SK-N-SH treated with all-trans-retinoic acid at 6 μM for 48 hours (cell line): ENCODE measurements at regions not wholly inside any gene's neighbourhood (a gene's known extent, or its start where the extent isn't known, plus 50 kb on each side); places are given as distances from the start of the nearest gene placed in this dataset.

Experiments
- ATAC-seq: fragments of 200-7000 bp; cut with Tn5 transposase; 3 replicates; pipeline ENCODE4 v1.9.1; 2020; ENCODE audit warnings: mild to moderate bottlenecking, moderate library complexity
- ARNTL ChIP-seq: fragments of 450-650 bp; formaldehyde crosslinking; IDR thresholded peaks from 2 replicates; pipeline ENCODE4 v1.5.0; 2020; ENCODE audit warnings: low read depth, mild to moderate bottlenecking, moderate library complexity, borderline replicate concordance
- BACH2 ChIP-seq: fragments of 250-450 bp; sonication (Bioruptor Pico); IDR thresholded peaks from 2 replicates; pipeline ENCODE4 v1.9.0; 2021; ENCODE audit warnings: mild to moderate bottlenecking, borderline replicate concordance
- CREB5 ChIP-seq: fragments of 250-450 bp; sonication (Bioruptor Pico); IDR thresholded peaks from 2 replicates; pipeline ENCODE4 v1.5.1; 2020; ENCODE audit warnings: low read depth, mild to moderate bottlenecking, moderate library complexity
- CSDC2 ChIP-seq: fragments of 250-450 bp; sonication (Bioruptor Pico); IDR thresholded peaks from 2 replicates; pipeline ENCODE4 v1.5.0; 2020; ENCODE audit warnings: mild to moderate bottlenecking, moderate library complexity
- CSRNP3 ChIP-seq: fragments of 250-450 bp; sonication (Bioruptor Pico); IDR thresholded peaks from 2 replicates; pipeline ENCODE4 v1.5.1; 2021; ENCODE audit warnings: mild to moderate bottlenecking, moderate library complexity
- ESRRG ChIP-seq: fragments of 250-450 bp; sonication (Bioruptor Pico); IDR thresholded peaks from 2 replicates; pipeline ENCODE4 v1.6.1; 2021; ENCODE audit warnings: mild to moderate bottlenecking
- GLIS3 ChIP-seq: fragments of 250-450 bp; sonication (Bioruptor Pico); IDR thresholded peaks from 2 replicates; pipeline ENCODE4 v1.5.0; 2020; ENCODE audit warnings: mild to moderate bottlenecking, moderate library complexity
- ISL1 ChIP-seq: fragments of 250-450 bp; sonication (Bioruptor Pico); IDR thresholded peaks from 2 replicates; pipeline ENCODE4 v2.1.2; 2022; ENCODE audit warnings: mild to moderate bottlenecking, moderate library complexity
- OSR1 ChIP-seq: fragments of 250-450 bp; sonication (Bioruptor Pico); IDR thresholded peaks from 2 replicates; pipeline ENCODE4 v1.8.0; 2022; ENCODE audit warnings: moderate library complexity, mild to moderate bottlenecking, inconsistent platforms
- PATZ1 ChIP-seq: fragments of 250-450 bp; sonication (Bioruptor Pico); IDR thresholded peaks from 2 replicates; pipeline ENCODE4 v1.8.0; 2020; ENCODE audit warnings: mild to moderate bottlenecking, moderate library complexity, borderline replicate concordance
- POU6F1 ChIP-seq: fragments of 250-450 bp; sonication (Bioruptor Pico); IDR thresholded peaks from 2 replicates; pipeline ENCODE4 v1.8.0; 2021; ENCODE audit warnings: low read depth, mild to moderate bottlenecking, moderate library complexity, borderline replicate concordance
- RARB ChIP-seq: fragments of 250-450 bp; sonication (Bioruptor Pico); IDR thresholded peaks from 2 replicates; pipeline ENCODE4 v1.8.0; 2021; ENCODE audit warnings: mild to moderate bottlenecking, moderate library complexity
- SNAI2 ChIP-seq: fragments of 250-450 bp; sonication (Bioruptor Pico); IDR thresholded peaks from 2 replicates; pipeline ENCODE4 v1.5.0; 2020; ENCODE audit warnings: mild to moderate bottlenecking, moderate library complexity
- TCF4 ChIP-seq: fragments of 250-450 bp; sonication (Bioruptor Pico); IDR thresholded peaks from 2 replicates; pipeline ENCODE4 v1.8.0; 2021; ENCODE audit warnings: mild to moderate bottlenecking, moderate library complexity, borderline replicate concordance
- TOX ChIP-seq: fragments of 250-450 bp; sonication (Bioruptor Pico); IDR thresholded peaks from 2 replicates; pipeline ENCODE4 v1.8.0; 2021; ENCODE audit warnings: mild to moderate bottlenecking, moderate library complexity, borderline replicate concordance
- TSHZ2 ChIP-seq: fragments of 250-450 bp; sonication (Bioruptor Pico); IDR thresholded peaks from 2 replicates; pipeline ENCODE4 v1.5.0; 2020; ENCODE audit warnings: mild to moderate bottlenecking, moderate library complexity
- ZC3H10 ChIP-seq: fragments of 250-450 bp; sonication (Bioruptor Pico); IDR thresholded peaks from 2 replicates; pipeline ENCODE4 v1.5.1; 2021; ENCODE audit warnings: mild to moderate bottlenecking, moderate library complexity
- ZFP3 ChIP-seq: fragments of 250-450 bp; sonication (Bioruptor Pico); IDR thresholded peaks from 2 replicates; pipeline ENCODE4 v1.5.0; 2020; ENCODE audit warnings: mild to moderate bottlenecking, moderate library complexity
- ZFP30 ChIP-seq: fragments of 450-650 bp; formaldehyde crosslinking; IDR thresholded peaks from 2 replicates; pipeline ENCODE4 v1.5.0; 2022; ENCODE audit warnings: mild to moderate bottlenecking, moderate library complexity
- ZNF565 ChIP-seq: fragments of 450-650 bp; formaldehyde crosslinking; conservative IDR thresholded peaks from 2 replicates; pipeline ENCODE4 v1.5.0; 2020; ENCODE audit warnings: low read depth, mild to moderate bottlenecking, moderate library complexity
- ZNF70 ChIP-seq: fragments of 450-650 bp; formaldehyde crosslinking; IDR thresholded peaks from 2 replicates; pipeline ENCODE4 v1.5.0; 2020; ENCODE audit warnings: mild to moderate bottlenecking, moderate library complexity
- ZNF8 ChIP-seq: fragments of 450-650 bp; formaldehyde crosslinking; IDR thresholded peaks from 2 replicates; pipeline ENCODE4 v1.5.0; 2020; ENCODE audit warnings: mild to moderate bottlenecking, moderate library complexity

- no peak for ATAC-seq
- TF ChIP-seq CREB5, result no peak
- TF ChIP-seq ZFP30 (CRISPR knock-in tag), result no peak
- no peak for TF ChIP-seq CSDC2 (CRISPR knock-in tag)
- TF ChIP-seq TOX, result no peak
- no peak for TF ChIP-seq CSRNP3 (CRISPR knock-in tag)
- no peak for TF ChIP-seq ZNF8 (CRISPR knock-in tag)
- TF ChIP-seq ISL1, result no peak
- TF ChIP-seq OSR1, result no peak
- no peak for TF ChIP-seq PATZ1 (CRISPR knock-in tag)
- no peak for TF ChIP-seq ZC3H10 (CRISPR knock-in tag)
- TF ChIP-seq TCF4, result no peak
- TF ChIP-seq ZNF70, result no peak
- no peak for TF ChIP-seq POU6F1 (CRISPR knock-in tag)
- no peak for TF ChIP-seq RARB (CRISPR knock-in tag)
- no peak for TF ChIP-seq TSHZ2 (CRISPR knock-in tag)
- TF ChIP-seq ESRRG (CRISPR knock-in tag), result no peak
- TF ChIP-seq ARNTL (CRISPR knock-in tag), result no peak
- no peak for TF ChIP-seq ZNF565
Observed at GRCh38 chr4:164614329-164614728, 139.6 kb upstream of the SMIM31 start.

GRCh38 chr4:164614999-164615398, 138.9 kb upstream of the SMIM31 start:
- TF ChIP-seq CSRNP3 (CRISPR knock-in tag) (no peak), ZNF565 (no peak), ZFP30 (CRISPR knock-in tag) (no peak), ARNTL (CRISPR knock-in tag) (no peak)
- TF ChIP-seq, all 23 proteins: peak for 0
- no peak for ATAC-seq

GRCh38 chr4:164615964-164616363, 138.0 kb upstream of the SMIM31 start:
- no peak for TF ChIP-seq RARB (CRISPR knock-in tag)
- TF ChIP-seq POU6F1 (CRISPR knock-in tag), result no peak
- TF ChIP-seq CSRNP3 (CRISPR knock-in tag), result no peak
- TF ChIP-seq ARNTL (CRISPR knock-in tag), result no peak
- no peak for TF ChIP-seq ZFP3
- TF ChIP-seq TCF4, result no peak
- TF ChIP-seq GLIS3 (CRISPR knock-in tag), result no peak
- no peak for TF ChIP-seq ZNF565
- TF ChIP-seq OSR1, result no peak
- no peak for TF ChIP-seq SNAI2
- no peak for TF ChIP-seq ZNF70
- no peak for TF ChIP-seq BACH2
- TF ChIP-seq, all 23 proteins: peak for 0
- no peak for ATAC-seq
